ENCODE measurements at regions not wholly inside any gene's neighbourhood (a gene's known extent, or its start where the extent isn't known, plus 50 kb on each side); places are given as distances from the start of the nearest gene placed in this dataset.

GRCh38 chr7:9785211-9785610 is 1188.5 kb upstream of the PHF14 start:
- ChIA-PET CTCF (no interaction called here), POLR2A (no interaction called here)
- Histone ChIP-seq H3K4me1 (ENCODE audit: control insufficient read depth, insufficient read depth, low read length) (no peaks in the 10 kb centered on the region), H3K4me3 (ENCODE audit: low read depth, low read length) (no peak overlapping the region), H3K9me3 (ENCODE audit: control insufficient read depth, insufficient read depth, low read depth, low read length) (no peaks in the 10 kb centered on the region), H3K27ac (ENCODE audit: extremely low read depth, low read depth, low read length) (no peak overlapping the region), H3K36me3 (ENCODE audit: control insufficient read depth in 2 of 2, insufficient read depth in 1 of 2, low read length in 2 of 2) (no peaks in the 10 kb centered on the region)
- TF ChIP-seq, protein P1, sequence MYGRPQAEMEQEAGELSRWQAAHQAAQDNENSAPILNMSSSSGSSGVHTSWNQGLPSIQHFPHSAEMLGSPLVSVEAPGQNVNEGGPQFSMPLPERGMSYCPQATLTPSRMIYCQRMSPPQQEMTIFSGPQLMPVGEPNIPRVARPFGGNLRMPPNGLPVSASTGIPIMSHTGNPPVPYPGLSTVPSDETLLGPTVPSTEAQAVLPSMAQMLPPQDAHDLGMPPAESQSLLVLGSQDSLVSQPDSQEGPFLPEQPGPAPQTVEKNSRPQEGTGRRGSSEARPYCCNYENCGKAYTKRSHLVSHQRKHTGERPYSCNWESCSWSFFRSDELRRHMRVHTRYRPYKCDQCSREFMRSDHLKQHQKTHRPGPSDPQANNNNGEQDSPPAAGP (tag by site-specific recombination; IDR thresholded peaks at IDR 0.05): no peak
- TF ChIP-seq, protein P2, sequence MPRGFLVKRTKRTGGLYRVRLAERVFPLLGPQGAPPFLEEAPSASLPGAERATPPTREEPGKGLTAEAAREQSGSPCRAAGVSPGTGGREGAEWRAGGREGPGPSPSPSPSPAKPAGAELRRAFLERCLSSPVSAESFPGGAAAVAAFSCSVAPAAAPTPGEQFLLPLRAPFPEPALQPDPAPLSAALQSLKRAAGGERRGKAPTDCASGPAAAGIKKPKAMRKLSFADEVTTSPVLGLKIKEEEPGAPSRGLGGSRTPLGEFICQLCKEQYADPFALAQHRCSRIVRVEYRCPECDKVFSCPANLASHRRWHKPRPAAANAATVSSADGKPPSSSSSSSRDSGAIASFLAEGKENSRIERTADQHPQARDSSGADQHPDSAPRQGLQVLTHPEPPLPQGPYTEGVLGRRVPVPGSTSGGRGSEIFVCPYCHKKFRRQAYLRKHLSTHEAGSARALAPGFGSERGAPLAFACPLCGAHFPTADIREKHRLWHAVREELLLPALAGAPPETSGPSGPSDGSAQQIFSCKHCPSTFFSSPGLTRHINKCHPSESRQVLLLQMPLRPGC (tag by site-specific recombination; IDR thresholded peaks at IDR 0.05): no peak
- no peak for TF ChIP-seq ZBTB48 (tag by site-specific recombination; IDR thresholded peaks at IDR 0.05)
- TF ChIP-seq MZF1 (tag by site-specific recombination; IDR thresholded peaks at IDR 0.05; ENCODE audit: borderline replicate concordance): no peak
- no peak for TF ChIP-seq ZNF426 (tag by site-specific recombination; IDR thresholded peaks at IDR 0.05)
- no peak for TF ChIP-seq ZBTB21 (tag by site-specific recombination; IDR thresholded peaks at IDR 0.05)
- no peak for TF ChIP-seq ZNF302 (tag by site-specific recombination; IDR thresholded peaks at IDR 0.05; ENCODE audit: low read depth)
- no peak for TF ChIP-seq ZNF202 (tag by site-specific recombination; IDR thresholded peaks at IDR 0.05; ENCODE audit: borderline replicate concordance)
- TF ChIP-seq ZNF529 (tag by site-specific recombination; IDR thresholded peaks at IDR 0.05; ENCODE audit: insufficient replicate concordance): no peak
- TF ChIP-seq ZNF324 (tag by site-specific recombination; IDR thresholded peaks at IDR 0.05): no peak
- TF ChIP-seq ZNF510 (tag by site-specific recombination; IDR thresholded peaks at IDR 0.05; ENCODE audit: insufficient replicate concordance): no peak
- TF ChIP-seq, protein P3, sequence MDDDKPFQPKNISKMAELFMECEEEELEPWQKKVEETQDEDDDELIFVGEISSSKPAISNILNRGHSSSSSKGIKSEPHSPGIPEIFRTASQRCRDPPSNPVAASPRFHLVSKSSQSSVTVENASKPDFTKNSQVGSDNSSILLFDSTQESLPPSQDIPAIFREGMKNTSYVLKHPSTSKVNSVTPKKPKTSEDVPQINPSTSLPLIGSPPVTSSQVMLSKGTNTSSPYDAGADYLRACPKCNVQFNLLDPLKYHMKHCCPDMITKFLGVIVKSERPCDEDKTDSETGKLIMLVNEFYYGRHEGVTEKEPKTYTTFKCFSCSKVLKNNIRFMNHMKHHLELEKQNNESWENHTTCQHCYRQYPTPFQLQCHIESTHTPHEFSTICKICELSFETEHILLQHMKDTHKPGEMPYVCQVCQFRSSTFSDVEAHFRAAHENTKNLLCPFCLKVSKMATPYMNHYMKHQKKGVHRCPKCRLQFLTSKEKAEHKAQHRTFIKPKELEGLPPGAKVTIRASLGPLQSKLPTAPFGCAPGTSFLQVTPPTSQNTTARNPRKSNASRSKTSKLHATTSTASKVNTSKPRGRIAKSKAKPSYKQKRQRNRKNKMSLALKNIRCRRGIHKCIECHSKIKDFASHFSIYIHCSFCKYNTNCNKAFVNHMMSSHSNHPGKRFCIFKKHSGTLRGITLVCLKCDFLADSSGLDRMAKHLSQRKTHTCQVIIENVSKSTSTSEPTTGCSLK (tag by site-specific recombination; IDR thresholded peaks at IDR 0.05): no peak
- TF ChIP-seq GLIS2 (tag by site-specific recombination; IDR thresholded peaks at IDR 0.05): no peak
- no peak for TF ChIP-seq ZNF449 (tag by site-specific recombination; IDR thresholded peaks at IDR 0.05)
- TF ChIP-seq ZNF350 (tag by site-specific recombination; IDR thresholded peaks at IDR 0.05): no peak
- no peak for TF ChIP-seq ZNF169 (tag by site-specific recombination; IDR thresholded peaks at IDR 0.05)
- no peak for TF ChIP-seq ZNF549 (tag by site-specific recombination; IDR thresholded peaks at IDR 0.05)

DNA sequence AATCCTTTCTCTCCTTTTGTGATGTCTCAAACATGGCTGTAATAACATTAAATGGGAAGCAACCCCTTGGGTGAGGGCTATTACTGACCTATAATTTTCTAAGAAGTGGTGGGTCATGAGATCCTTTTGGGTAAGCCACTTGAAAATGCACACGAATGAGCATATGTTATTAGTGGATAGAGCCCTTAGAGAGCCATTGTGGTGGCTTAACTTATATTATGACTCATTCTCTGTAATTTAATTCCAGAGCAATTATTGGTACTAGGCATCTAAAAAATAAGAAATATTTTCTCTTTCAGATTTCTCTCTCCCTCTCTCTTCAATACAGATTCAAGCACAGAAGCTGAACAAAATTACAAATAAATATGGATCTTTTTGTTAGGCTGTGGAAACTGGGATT is 1177.4 kb upstream of the PHF14 start:
- Histone ChIP-seq H3K36me3 (ENCODE audit: control insufficient read depth in 2 of 2, insufficient read depth in 1 of 2, low read length in 2 of 2) (no peaks in the 10 kb centered on the region), H3K4me1 (ENCODE audit: control insufficient read depth, insufficient read depth, low read length) (no peaks in the 10 kb centered on the region), H3K9me3 (ENCODE audit: control insufficient read depth, insufficient read depth, low read depth, low read length) (no peaks in the 10 kb centered on the region), H3K27ac (ENCODE audit: extremely low read depth, low read depth, low read length) (no peak overlapping the region), H3K4me3 (ENCODE audit: low read depth, low read length) (no peak overlapping the region)
- ChIA-PET POLR2A (no interaction called here), CTCF (interaction anchor here (0.6 kb wide), 1 partner anchor 206 kb away, joined by 3 read pairs; no protein-coding TSS in a partner anchor)
- no peak for TF ChIP-seq ZNF366 (tag by site-specific recombination; conservative IDR thresholded peaks at IDR 0.05)
- no peak for TF ChIP-seq ELK4 (IDR thresholded peaks at IDR 0.05; ENCODE audit: borderline replicate concordance, low read depth, low read length)
- TF ChIP-seq ZNF202 (tag by site-specific recombination; IDR thresholded peaks at IDR 0.05; ENCODE audit: borderline replicate concordance): no peak
- TF ChIP-seq SP3 (tag by site-specific recombination; IDR thresholded peaks at IDR 0.05): no peak
- TF ChIP-seq ZNF707 (tag by site-specific recombination; IDR thresholded peaks at IDR 0.05): no peak
- no peak for TF ChIP-seq ZNF514 (tag by site-specific recombination; IDR thresholded peaks at IDR 0.05)
- no peak for TF ChIP-seq ZNF629 (tag by site-specific recombination; IDR thresholded peaks at IDR 0.05)
- TF ChIP-seq ZBTB44 (tag by site-specific recombination; IDR thresholded peaks at IDR 0.05): no peak
- TF ChIP-seq, protein P4, sequence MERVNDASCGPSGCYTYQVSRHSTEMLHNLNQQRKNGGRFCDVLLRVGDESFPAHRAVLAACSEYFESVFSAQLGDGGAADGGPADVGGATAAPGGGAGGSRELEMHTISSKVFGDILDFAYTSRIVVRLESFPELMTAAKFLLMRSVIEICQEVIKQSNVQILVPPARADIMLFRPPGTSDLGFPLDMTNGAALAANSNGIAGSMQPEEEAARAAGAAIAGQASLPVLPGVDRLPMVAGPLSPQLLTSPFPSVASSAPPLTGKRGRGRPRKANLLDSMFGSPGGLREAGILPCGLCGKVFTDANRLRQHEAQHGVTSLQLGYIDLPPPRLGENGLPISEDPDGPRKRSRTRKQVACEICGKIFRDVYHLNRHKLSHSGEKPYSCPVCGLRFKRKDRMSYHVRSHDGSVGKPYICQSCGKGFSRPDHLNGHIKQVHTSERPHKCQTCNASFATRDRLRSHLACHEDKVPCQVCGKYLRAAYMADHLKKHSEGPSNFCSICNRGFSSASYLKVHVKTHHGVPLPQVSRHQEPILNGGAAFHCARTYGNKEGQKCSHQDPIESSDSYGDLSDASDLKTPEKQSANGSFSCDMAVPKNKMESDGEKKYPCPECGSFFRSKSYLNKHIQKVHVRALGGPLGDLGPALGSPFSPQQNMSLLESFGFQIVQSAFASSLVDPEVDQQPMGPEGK (tag by site-specific recombination; IDR thresholded peaks at IDR 0.05): no peak

All from HEK293 (cell line).